ENCODE measurements at regions not wholly inside any gene's neighbourhood (a gene's known extent, or its start where the extent isn't known, plus 50 kb on each side); places are given as distances from the start of the nearest gene placed in this dataset.
"Not testable (repeated sequence)": the region's sequence is repeated elsewhere in the genome, so short reads cannot be mapped to it uniquely, and the experiment has no call there.

DNA sequence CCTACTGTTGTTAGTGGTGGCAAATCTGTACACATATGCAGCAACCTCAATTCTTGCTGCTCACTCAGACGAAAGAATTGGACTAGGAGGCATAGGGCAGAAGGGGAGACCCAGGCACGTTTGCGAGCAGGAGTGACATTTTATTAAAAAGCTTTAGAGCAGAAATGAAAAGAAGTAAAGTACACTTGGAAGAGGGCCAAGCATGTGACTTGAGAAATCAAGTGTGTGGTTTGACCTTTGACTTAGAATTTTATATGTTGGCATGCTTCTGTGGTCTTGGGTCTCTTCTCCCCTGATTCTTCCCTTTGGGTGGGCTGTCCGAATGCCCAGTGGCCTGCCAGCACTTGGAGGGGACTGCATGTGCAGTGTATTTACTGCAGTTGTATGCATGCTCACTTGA is 205.5 kb upstream of the SEMA3D start:
- no peak for DNase-seq

DNA sequence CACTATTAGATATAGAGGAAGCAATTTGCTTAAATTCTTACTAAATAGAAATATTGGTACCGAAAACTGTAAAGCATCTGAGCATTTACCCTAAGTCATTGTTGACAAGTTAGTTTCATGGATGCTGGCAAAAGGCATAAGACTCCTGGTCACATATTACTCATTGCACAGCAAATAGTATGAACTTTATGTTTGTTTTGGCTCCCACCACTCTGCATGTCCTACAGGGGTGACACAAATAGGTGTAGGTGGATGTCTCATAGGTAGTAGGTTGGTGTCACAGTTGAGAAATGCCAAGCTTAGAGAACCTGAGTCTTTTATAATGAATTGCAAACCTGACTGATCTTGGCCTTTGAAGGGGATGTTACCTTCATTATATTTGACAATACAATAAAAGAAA is 199.6 kb upstream of the SEMA3D start:
- no peak for DNase-seq

DNA sequence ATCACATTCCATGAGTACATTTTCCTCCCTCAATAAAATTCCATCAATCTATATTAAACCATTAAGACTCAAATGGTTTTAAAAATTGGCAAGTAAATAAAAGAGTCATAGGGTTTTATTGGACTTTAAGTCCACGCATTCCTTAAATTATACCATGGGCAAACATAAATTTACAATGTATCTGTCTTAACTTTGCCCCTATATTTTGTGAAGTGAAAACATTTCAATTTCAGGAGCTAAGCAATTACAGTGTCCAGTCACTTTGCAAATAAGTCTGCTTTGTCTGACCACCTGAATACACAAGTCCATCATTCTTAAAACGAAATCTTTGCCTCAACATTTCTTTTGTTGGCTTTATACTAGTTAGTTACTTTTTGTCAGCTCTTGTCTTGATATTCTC is 197.5 kb upstream of the SEMA3D start:
- no peak for DNase-seq

DNA sequence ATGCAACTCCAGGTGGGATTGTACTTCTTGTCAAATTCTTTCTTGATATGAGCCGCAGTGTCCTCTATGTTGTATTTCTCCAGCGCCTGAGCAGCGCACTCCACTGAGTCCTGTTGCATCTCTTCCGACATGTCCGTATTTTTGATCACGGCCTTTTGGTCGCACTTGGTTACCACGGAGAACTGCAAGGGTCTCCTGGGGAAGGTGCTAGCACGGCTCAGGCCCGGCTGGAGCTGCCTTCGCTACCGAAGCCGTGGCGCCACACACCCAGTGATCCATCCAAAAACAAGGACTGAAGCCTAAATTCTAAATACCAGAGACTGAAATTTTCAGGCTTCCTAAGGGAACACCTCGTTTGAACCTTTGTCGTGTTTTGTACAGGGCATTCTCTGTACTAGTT is 194.4 kb upstream of the SEMA3D start:
- DNase-seq: no peak

DNA sequence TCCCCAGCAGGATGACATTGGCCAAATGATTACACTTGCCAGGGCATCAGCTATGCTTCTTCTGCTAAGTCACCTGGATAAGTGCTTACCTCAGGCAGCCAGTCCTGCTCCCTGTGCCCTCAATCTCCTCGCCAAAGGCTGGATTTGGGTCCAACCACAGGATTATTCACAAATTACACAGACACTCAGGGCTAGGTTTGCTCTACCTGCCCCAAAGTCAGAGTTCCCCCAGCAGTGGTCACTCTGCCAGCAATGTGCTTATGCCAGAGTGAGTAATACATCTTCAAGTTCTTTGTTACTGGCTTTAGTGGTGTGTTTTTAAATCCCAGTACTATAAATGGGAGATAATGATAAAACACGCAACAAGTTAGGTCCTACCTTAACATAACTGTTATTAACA is 189.7 kb upstream of the SEMA3D start:
- no peak for DNase-seq

DNA sequence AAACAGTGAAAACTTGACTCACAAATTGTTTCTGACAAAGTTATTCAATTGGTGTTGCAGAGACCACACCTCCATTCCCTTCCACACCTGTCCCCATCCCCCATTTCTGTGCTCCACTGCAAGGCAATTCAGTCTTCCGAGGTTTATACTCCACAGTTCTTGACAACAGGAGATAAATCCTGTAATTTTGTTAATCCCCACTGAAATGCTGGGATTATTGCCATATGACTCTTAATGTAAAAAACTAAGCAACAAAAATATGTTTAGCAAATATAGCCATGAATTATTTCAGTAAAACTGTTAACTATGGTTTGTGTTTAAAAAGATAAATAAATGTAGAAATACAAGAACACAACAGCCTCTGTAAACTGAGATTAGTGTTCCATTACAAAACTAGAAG is 170.1 kb upstream of the SEMA3D start:
- no peak for DNase-seq

DNA sequence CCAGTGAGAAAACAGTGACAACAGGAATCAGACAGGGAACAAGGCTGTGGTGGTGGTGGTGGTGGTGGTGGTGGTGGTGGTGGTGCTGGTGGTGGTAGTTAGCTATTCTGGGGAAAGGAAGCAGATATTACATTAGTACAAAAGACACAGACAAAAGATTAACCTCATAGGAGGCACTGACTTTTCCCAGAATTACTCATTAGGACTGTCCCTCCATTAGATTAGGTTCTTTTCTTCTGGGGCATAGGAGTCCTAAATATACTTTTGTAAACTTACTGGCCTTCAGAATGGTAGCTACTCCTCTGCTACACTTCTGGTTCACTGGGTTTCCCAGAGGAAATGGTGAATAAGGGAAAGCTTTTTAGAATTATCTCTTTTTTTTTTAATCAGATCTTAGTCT is 156.6 kb upstream of the SEMA3D start:
- no peak for DNase-seq

DNA sequence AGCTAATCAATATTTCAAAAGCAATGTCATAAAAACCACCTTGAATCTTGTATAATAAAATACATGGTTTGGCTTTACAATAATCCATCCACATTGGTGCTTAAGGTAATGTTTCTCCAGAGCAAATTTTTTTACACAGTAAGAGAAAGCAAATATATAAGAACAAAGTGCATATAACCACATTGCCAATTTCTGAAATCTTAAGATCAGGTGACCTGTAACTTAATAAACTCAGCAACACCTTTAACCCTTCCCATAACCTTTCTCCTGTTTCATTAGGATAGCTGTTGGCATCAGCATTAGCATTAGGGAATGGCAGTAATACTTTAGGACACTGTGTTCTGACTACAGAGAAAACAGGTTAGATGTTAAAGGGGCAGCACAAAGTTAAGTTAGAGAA is 155.9 kb upstream of the SEMA3D start:
- no peak for DNase-seq

DNA sequence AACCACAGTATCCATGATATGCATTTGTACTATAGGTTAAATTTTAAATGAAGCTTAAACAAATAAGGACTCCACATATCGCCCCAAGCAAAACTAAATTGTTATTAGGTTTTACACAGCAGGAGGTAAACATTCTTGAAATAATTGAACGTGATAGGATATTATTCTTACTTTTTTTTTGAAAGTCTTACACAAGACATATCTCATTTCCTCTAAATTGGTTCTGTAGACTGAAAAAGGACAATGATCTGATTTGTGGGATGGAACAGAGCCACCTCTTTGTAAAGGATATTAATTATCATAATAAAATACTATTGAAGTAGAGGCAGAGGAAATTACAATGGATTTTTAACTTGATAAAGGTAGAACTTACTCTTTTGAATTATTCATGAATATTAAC is 155.1 kb upstream of the SEMA3D start:
- no peak for DNase-seq

DNA sequence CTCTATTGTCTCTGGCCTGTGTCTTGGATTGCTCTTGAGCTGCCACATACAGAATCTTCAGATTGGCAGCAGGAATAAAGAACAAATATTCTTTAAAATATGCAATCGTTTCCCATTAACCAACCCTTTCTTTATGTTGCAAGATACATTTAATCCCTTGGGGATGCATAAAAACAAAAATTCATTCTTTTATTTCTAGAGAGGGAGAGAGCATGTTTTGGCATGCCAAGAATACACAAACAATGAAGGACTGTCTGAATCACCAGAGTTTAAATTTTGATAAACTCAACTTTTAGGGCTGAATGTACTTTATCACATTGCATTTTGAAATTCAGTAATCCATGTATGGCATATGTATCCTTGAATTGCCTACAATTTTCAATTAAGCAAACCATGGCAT is 154.3 kb upstream of the SEMA3D start:
- no peak for DNase-seq

DNA sequence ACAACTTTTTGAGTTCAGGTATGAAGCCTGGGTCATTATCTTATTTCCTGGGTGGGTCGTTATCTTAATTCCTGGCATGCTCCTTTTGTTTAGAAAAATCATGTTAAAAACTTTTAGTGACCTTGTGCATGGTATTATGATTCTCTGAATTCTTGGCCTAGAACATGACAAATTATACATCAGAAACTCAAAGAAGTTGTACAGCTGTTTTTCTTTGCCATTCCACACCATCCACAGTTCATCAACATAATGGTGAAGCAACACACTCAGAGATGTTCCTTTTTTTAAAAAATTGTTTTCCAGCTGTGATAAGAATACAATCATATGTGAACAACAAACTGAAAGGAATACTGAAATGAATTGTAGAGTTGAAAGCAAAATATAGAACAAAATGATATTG is 149.2 kb upstream of the SEMA3D start:
- DNase-seq: no peak

DNA sequence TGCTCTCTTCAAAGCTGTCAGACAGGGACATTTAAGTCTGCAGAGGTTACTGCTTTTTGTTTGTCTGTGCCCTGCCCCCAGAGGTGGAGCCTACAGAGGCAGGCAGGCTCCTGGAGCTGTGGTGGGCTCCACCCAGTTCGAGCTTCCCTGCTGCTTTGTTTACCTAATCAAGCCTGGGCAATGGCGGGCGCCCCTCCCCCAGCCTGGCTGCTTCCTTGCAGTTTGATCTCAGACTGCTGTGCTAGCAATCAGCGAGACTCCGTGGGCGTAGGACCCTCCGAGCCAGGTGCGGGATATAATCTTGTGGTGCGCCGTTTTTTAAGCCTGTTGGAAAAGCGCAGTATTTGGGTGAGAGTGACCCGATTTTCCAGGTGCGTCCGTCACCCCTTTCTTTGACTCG is 148.3 kb upstream of the SEMA3D start:
- DNase-seq: not testable (repeated sequence)

DNA sequence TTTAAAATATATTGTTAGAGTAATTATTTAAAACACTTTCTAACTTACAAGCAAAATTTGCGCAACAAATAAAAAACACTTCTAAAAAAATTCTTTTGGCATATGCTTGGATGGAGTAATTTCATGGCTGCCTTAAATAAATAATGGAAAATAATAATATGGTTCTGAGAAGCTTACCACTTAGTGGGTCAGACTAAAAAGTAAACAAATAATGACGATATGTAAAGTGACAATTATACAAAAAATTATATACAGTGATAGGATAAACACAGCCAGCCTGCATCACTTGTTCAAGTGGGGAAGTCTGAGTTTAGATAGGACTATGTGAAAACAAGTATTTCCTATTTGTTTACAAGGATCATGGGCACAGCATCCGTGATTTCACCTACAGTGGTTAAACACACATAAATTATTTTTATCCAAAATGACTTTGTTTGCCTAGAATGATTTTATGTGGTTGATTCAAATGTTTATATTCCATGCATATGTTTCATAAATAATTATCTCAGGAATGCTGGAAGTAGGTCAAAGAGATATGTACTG is 141.7 kb upstream of the SEMA3D start:
- no peak for DNase-seq

DNA sequence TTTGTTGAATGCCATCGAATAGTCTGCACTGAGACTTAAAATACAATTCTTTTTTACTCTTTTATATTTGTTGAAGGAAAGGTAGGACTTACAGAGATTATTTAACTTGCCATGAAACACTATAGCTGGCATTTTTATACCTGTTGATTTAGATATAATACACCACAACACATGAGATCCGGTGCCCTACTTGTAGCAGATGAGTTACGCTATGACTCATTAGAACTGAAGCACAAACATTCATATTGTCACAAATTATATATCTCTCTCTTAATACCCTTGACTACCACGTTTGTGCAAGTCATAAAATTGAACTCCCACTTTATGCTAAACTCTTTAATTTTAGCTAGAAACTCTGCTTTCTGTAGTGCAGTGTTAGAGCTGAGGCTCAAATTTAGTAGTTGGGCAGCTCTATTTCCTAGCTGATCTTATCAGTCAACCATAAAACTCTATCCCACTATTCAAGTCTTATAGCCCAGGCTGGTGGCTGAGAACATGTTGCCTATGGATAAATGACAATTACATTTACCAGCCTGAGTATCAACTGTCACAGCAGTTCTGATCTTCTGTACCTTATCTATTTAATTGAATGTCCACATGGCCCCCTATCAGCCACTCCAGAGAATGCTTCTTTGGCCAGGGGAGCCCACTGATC is 137.4 kb upstream of the SEMA3D start:
- DNase-seq: no peak

DNA sequence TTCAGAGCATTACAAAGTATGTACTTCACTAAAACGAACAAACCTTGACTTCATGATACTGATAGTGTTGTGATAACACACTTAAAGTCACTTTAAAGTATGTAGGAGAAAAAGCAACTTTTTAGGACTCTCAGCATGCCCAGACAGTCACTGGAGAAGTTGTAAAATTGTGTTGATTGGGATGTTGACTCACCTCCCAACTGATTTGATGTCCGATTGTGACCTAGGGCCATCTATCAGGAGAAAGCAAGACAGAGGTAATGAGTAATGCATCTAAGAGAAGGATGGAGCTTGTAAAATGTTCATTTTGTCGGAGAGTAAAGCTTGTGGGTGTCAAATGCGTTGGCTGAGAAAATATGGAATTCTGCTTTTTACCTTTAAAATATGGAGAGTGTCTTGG is 135.4 kb upstream of the SEMA3D start:
- DNase-seq: no peak

DNA sequence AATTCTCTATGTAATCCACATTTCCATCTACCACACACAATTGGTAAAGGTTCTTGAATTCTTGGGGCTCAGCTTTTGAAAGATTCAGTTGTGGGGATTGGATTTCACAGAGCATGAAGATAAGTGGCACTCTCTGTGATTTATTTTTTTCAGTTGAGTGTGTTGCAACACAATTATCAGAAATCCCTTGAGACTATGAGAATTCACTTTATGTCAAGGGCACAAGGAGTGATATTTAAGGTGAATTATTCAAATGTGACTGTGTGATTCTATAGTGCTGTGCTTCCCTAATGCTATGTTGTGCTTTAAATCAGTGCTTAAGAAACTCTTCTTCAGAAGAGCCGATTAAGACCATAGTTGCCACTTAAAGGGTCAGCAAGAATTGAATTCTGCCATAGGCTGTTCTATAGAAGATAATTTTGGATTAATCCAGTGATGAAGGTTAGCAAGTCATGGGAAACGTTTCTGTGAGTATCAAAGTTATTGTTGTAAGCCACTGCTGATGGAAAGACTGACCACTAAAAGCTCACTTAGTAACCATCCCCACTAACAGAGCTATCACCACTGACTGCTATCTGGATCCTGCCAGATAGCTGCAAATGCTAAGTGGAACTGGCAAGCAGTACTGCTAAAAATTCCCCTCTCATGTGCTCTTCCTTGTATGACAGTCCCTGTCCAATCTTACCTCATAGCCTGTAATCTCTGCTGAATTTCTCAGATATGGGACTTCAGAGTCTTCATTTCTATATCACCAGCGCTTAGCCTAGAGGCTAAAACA is 134.0 kb upstream of the SEMA3D start:
- no peak for DNase-seq

DNA sequence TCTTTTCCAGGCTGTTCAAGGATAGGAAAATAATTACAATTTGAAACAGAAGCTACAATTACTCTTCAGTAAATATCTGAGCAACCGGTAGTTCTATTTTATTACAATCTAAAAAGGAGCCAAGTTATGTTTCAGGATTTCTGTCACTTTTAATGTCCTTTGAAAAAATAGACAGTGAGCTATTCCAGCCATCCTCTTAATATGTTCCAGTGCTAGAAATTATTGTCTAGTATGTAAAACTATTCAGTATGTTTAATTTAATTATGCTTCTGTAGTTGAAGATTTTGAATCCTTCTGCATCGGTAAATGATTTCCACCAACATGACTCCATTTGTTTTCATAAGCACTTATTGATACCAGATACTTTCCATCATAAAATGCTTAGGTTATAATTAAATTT is 129.6 kb upstream of the SEMA3D start:
- DNase-seq: no peak

DNA sequence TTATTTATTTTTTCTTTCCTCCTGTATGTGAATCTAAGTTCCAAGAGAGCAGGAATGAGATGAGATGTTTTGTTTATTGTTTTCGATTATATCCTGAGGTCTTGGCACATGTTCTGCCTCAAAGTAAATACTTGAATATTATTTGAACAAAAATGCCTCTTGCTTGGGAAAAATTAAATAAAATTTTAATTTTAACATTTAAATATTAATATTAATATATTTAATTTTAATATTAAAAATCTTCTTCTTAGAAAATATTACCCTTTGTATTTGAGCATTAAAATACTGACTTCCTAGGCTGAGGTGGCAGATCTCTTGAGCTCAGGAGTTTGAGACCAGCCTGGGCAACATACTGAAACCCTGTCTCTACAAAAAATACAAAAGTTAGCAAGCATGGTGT is 123.4 kb upstream of the SEMA3D start:
- no peak for DNase-seq

DNA sequence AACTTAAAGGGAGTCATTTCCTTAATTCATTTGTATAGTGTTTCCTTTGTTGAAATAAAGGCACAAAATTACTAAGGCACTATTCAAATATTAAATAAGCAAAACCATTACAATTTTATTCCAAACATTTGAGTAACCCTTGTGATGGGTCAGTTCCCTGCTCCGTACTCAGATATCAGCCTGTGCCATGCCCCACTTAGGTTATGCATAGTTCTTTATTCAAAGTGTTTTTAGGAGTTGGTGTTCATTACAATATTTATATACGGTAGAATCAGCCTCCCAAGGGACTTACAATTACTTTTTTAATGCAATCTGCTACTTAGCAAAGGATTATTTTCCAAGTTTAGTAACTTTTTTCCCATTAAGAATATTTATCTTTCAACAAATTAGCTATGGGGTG is 119.3 kb upstream of the SEMA3D start:
- no peak for DNase-seq

DNA sequence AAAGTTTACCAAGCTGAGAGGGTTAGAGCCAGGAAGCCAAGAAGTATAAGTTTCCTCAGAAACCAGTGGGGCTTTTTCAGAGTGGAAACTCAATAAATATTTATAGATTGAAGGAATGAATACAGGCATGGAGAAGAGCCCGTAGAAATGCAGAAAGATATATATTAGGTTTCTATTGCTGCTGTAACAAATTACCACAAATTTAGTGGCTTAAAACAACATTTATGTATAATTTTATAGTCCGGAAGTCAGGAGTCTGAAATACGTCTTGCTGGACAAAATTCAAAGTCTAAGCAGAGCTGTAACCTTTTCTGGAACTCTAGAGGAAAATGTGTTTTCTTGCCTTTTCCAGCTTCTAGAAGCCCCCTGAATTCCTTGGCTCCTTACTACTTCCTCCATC is 107.3 kb upstream of the SEMA3D start:
- DNase-seq: no peak

DNA sequence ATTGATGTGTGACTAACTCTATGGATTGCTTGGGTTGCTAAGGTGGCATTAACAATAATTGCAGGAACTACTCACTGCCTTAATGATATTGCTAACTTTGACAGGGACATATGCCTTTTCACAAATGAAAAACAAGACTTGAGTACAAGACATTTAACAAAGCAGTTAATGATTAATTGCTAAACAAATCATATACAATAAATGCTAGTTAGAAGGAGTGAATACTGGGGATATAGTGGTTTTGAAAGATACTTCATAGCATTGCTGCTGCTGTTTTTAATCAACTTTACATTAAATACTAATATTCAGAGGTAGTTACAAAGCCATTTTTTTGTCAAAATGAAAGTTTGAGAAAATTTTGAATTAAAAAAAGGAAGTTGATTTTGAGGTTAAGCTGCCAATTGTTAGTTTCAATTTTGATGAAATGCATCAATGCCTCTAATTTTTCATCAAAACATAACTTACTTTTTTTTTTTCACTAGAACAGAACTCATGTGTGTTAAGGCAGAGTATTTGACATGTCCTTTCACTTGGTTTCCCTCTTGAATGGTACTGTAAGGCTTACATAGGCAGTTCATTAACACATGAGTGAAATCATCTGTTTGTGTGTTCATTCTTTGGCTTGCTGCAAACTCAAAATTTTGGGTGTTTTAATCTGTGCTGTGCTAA is 106.2 kb upstream of the SEMA3D start:
- DNase-seq: no peak

DNA sequence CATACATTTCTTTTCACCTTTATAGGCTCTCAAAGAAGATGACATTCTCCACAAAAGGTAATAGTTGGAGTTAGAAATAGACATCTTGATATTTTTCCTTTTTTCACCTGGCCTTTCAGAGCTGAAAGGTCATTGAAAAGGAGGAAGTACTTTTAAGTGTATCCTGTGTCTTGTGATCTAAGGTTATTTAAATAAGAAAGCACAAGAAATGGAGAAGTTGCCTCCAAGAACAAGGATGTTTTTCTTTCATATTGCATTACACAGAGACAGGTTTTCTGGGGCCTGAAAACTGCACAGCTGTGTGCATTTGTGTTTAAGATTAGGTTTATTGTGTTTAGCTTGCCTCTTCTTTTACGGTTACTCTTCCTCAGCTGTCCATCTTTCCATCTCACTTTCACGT is 103.4 kb upstream of the SEMA3D start:
- DNase-seq: no peak

DNA sequence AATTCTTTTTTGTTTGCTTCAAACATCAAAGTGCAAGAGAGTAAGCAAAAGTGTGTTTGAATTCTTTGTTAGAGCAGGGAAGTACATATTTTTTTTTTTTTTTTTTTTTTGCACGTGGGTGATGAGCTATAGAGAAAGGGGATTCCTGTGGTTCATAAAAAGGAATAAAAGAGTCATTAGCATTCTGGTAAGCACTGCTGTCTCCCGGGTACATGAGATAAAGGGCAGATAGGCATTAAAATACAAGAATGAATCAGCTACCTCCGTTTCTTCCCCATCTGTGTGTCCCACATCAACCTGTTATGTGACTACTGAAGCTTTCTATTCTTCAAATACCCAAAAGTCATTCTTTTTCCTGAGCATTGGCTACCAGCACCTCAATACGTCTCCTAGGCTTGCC is 102.4 kb upstream of the SEMA3D start:
- no peak for DNase-seq
